22Rv1 (cell line): ENCODE measurements at regions not wholly inside any gene's neighbourhood (a gene's known extent, or its start where the extent isn't known, plus 50 kb on each side); places are given as distances from the start of the nearest gene placed in this dataset.
"Not testable (repeated sequence)": the region's sequence is repeated elsewhere in the genome, so short reads cannot be mapped to it uniquely, and the experiment has no call there.

Experiments used
- H3K27ac ChIP-seq: fragments of 450-650 bp; 2 replicates; pipeline ENCODE4 v1.5.1; 2017
- ZFX ChIP-seq: fragments of 450-650 bp; IDR thresholded peaks from 2 replicates; pipeline ENCODE4 v1.6.1; 2017; ENCODE audit warnings: antibody characterized with exemption, borderline replicate concordance
- TF ChIP-seq, protein P1 (sequence below): fragments of 450-650 bp; IDR thresholded peaks from 2 replicates; pipeline ENCODE4 v1.5.1; 2017; ENCODE audit warnings: mild to moderate bottlenecking

DNA sequence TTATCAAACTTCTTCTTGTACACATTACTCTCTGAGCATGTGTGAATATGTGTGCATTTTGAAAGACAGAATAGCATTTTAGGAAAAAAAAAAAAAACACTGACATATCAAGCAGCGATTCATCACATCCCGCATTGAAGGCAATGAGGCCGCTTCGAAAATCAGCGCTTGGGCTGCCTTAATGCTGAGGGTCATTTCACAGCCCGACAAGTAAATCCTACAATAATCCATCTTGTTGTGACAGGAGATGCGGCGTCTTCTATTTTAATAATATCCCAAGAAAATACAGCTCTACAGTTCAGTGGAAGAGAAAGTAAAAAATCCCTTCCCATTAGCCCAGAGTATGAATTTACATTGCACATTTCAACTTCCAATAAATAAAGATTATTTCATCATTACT, 389.2 kb upstream of the GRM7 start:
- TF ChIP-seq ZFX, result no peak
- TF ChIP-seq, protein P1, sequence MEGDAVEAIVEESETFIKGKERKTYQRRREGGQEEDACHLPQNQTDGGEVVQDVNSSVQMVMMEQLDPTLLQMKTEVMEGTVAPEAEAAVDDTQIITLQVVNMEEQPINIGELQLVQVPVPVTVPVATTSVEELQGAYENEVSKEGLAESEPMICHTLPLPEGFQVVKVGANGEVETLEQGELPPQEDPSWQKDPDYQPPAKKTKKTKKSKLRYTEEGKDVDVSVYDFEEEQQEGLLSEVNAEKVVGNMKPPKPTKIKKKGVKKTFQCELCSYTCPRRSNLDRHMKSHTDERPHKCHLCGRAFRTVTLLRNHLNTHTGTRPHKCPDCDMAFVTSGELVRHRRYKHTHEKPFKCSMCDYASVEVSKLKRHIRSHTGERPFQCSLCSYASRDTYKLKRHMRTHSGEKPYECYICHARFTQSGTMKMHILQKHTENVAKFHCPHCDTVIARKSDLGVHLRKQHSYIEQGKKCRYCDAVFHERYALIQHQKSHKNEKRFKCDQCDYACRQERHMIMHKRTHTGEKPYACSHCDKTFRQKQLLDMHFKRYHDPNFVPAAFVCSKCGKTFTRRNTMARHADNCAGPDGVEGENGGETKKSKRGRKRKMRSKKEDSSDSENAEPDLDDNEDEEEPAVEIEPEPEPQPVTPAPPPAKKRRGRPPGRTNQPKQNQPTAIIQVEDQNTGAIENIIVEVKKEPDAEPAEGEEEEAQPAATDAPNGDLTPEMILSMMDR, result no peak
- no peak overlapping the region for H3K27ac ChIP-seq

DNA sequence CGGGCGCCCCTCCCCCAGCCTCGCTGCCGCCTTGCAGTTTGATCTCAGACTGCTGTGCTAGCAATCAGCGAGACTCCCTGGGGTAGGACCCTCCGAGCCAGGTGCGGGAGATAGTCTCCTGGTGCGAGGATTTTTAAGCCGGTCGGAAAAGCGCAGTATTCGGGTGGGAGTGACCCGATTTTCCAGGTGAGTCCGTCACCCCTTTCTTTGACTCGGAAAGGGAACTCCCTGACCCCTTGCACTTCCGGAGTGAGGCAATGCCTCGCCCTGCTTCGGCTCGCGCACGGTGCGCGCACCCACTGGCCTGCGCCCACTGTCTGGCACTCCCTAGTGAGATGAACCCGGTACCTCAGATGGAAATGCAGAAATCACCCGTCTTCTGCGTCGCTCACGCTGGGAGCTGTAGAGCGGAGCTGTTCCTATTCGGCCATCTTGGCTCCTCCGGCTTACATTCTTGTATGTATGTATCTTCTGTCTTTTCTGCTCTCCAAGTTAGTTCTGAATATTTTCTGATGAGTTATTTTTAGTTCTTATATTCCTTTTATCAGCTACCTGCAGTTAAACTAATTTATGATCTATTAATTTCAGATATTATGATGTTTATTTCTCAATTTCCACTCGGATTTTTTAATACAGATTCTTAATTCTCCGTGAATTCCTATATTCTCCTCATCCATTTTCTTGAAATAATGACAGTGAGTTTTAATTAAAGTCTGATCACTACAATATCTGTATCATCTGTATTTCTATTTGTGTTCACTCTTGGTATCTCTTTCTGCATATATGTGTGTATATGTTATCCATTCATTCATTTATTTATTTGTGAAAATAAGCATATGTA, 370.2 kb upstream of the GRM7 start:
- H3K27ac ChIP-seq, result not testable (repeated sequence)

DNA sequence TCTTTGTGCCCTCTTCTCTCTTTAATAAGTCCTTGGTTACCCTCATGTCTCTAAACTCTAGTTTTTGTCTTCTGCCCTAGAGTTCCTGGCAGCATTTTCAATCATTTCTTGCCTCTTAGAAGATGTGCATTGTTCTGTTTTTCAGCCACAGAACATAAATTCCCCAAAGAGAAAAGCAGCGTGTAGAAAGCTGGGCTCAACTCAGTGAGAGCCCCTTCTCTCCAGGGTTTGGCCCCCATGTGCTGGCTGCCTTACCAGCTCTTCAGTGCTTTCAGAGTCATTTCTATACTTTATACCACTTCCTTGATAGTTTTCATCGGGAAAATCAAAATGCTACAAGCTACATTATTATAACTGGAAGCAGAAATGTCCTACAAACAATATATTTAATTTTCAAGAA, 369.1 kb upstream of the GRM7 start:
- no peak overlapping the region for H3K27ac ChIP-seq
- no peak for TF ChIP-seq ZFX
- TF ChIP-seq, protein P1, result no peak

DNA sequence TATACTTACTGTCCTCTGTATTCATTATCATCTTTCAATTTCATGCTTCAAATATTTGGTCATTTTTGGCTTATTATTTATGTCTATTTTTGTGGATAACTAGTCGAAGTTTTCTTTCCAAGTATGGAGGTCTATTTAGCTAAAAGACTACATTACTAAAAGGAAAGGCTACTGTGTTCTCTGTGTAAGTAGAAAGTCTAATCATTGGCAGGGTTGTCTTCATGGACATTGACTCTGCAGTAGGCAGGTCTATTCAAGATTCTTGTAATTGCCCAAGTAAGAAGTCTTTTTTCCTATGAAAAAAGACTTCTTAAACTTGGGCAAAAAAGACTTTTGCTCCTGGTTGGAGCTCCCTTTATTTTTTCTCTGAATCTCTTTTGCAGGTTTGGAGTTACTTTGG, 368.6 kb upstream of the GRM7 start:
- no peak overlapping the region for H3K27ac ChIP-seq
- no peak for TF ChIP-seq ZFX
- TF ChIP-seq, protein P1, result no peak

DNA sequence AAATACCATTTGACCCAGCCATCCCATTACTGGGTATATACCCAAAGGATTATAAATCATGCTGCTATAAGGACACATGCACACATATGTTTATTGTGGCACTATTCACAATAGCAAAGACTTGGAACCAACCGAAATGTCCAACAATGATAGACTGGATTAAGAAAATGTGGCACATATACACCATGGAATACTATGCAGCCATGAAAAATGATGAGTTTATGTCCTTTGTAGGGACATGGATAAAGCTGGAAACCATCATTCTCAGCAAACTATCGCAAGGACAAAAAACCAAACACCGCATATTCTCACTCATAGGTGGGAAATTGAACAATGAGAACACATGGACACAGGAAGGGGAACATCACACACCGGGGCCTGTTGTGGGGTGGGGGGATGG, 362.0 kb upstream of the GRM7 start:
- not testable (repeated sequence) for H3K27ac ChIP-seq

DNA sequence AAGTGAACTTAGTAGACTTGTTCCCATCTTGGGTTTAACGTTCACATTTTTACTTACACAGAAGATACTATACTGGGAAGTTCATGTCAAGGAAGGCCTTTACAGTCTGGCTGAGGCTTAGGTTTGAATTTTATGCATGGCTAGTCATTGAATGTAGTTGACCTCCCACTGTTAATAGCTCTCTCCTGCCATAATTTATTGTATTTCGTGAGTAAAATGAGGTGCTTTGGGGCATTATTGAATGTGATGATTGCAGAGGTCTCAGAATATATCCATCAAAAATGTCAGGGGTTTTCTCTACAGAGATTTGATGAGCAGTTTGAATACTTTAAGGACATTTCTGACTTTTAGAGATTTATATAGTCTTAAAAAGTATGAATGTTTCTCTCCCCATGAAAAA, 356.6 kb upstream of the GRM7 start:
- H3K27ac ChIP-seq, result no peak overlapping the region
- TF ChIP-seq, protein P1, result no peak

DNA sequence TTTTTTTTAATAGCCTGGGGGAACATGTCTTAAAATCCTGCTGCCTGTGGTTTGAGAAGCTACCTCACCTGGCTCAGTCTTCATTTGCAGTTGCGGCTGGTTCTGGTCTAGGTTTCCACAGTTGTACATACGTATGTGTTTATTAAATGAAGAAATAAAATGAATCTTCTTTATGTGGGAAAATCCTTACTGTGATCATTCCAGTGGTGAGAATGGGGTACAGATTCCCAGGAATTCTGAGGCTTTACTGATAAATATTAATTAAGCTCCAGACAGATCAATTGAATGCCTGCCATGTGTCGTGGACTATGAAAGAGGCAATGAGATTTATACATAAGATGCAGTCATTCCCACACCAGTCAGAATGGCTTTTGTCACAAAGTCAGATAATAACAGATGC, 356.1 kb upstream of the GRM7 start:
- TF ChIP-seq, protein P1, result no peak
- TF ChIP-seq ZFX, result no peak
- H3K27ac ChIP-seq, result no peak overlapping the region

DNA sequence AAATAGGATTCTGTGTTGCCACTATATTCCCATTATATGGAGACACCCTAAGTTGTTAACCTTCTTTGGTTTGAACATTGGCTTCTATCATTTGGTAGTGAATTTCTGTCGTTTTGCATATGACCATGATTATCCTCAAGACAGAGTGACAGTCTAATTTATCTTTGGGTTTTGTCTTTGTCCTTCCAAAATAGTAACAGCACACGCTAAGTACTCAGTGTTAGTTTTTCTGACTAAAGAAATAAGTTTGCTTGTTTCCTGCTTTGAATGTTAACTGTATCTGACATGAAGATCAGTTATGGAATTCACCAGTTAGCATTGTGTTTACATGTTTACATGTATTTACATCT, 352.5 kb upstream of the GRM7 start:
- TF ChIP-seq, protein P1, result no peak
- no peak for TF ChIP-seq ZFX
- no peak overlapping the region for H3K27ac ChIP-seq
